Muscle layer of duodenum (tissue), 2 donors: ENCODE measurements at regions not wholly inside any gene's neighbourhood (a gene's known extent, or its start where the extent isn't known, plus 50 kb on each side); places are given as distances from the start of the nearest gene placed in this dataset.
"Not testable (repeated sequence)": the region's sequence is repeated elsewhere in the genome, so short reads cannot be mapped to it uniquely, and the experiment has no call there.

Experiments used
- H3K27ac ChIP-seq: one replicate; pipeline ENCODE4 v1.7.0; 2013; ENCODE audit warnings: mild to moderate bottlenecking, low read length
- H3K27me3 ChIP-seq: one replicate; pipeline ENCODE4 v1.7.0; 2013; ENCODE audit warnings: low read depth, mild to moderate bottlenecking, control low read depth, low read length
- H3K36me3 ChIP-seq, 2 donors: one replicate each; pipeline ENCODE4 v1.7.0; 2013; ENCODE audit warnings: low read length in 2 of 2, control low read depth in 1 of 2, mild to moderate bottlenecking in 1 of 2; ENCODE audit not compliant: insufficient read depth in 2 of 2, control insufficient read depth in 1 of 2
- H3K4me1 ChIP-seq, 2 donors: one replicate each; pipeline ENCODE4 v1.7.0; 2013; ENCODE audit warnings: low read length in 2 of 2, mild to moderate bottlenecking in 2 of 2, control low read depth in 1 of 2, moderate library complexity in 1 of 2; ENCODE audit not compliant: insufficient read depth in 2 of 2, control insufficient read depth in 1 of 2
- H3K4me3 ChIP-seq, 2 donors: one replicate each; pipeline ENCODE4 v1.7.0; 2013; ENCODE audit warnings: low read length in 2 of 2, low read depth in 1 of 2, mild to moderate bottlenecking in 1 of 2
- H3K9me3 ChIP-seq, 2 donors: one replicate each; pipeline ENCODE4 v1.7.0; 2013; ENCODE audit warnings: low read length in 2 of 2, control low read depth in 1 of 2, mild to moderate bottlenecking in 1 of 2; ENCODE audit not compliant: control insufficient read depth in 1 of 2
- donor health status: healthy.

- H3K9me3 ChIP-seq: peaks cover 0 to 11% of the 10 kb centered on the region in 2 donors
- no peaks in the 10 kb centered on the region for H3K27me3 ChIP-seq
- H3K36me3 ChIP-seq: no peaks in the 10 kb centered on the region
- no peak overlapping the region for H3K4me3 ChIP-seq
- H3K4me1 ChIP-seq: no peaks in the 10 kb centered on the region
- H3K27ac ChIP-seq: no peak overlapping the region
Measured at GRCh38 chr19:28605501-28606268, 607.3 kb downstream of the UQCRFS1 start.

DNA sequence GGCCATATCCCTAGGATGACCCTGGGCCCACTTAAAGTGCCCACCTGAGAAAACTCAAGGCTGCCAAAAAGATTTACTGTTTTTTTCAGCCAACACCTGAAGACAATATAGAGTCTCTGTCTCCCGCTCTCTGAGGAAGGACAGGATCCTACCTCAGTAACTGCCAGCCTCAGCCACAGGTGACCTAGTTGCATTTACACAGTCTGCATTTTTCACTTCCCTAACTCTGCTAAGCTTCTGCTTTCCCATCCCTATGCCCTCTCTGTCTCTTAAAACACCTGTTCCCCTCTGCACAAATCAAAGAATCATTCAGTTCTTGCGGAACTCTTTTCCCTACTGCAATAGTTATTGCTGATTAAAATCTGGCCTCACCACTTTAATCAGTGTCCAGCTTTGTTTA lies 609.5 kb downstream of the UQCRFS1 start:
- Histone ChIP-seq H3K36me3 (no peaks in the 10 kb centered on the region), H3K4me1 (no peaks in the 10 kb centered on the region), H3K27ac (no peak overlapping the region), H3K27me3 (no peaks in the 10 kb centered on the region), H3K4me3 (no peak overlapping the region), H3K9me3 (peaks cover 0 to 11% of the 10 kb centered on the region in 2 donors)

DNA sequence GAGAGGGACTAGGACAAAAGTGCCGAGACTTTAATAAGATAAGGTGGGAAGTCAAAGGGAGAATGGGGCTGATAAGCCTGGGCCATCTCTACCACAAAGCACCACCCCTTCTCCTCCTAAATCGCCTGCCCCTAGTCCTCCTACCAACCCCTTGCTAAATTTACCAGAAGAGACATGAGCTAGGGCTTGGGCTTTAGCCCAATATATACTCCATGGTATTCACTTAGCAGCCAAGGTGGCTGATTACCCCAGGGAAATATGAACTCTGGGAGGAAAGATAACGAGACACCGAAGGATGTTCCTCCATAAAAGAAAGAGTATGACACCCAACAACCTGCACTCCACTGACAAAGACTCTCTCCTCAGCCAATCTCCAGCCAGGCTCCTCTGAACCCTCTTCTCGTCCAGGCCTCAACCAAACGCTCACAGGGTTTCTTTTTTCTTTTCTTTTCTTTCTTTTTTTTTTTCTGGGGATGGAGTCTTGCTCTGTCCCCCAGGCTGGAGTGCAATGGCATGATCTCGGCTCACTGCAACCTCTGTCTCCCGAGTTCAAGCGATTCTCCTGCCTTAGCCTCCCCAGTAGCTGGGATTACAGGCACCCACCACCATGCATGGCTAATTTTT lies 610.2 kb downstream of the UQCRFS1 start:
- Histone ChIP-seq H3K27me3 (no peaks in the 10 kb centered on the region), H3K27ac (no peak overlapping the region), H3K36me3 (no peaks in the 10 kb centered on the region), H3K9me3 (peaks cover 0 to 6% of the 10 kb centered on the region in 2 donors), H3K4me1 (no peaks in the 10 kb centered on the region), H3K4me3 (no peak overlapping the region)

DNA sequence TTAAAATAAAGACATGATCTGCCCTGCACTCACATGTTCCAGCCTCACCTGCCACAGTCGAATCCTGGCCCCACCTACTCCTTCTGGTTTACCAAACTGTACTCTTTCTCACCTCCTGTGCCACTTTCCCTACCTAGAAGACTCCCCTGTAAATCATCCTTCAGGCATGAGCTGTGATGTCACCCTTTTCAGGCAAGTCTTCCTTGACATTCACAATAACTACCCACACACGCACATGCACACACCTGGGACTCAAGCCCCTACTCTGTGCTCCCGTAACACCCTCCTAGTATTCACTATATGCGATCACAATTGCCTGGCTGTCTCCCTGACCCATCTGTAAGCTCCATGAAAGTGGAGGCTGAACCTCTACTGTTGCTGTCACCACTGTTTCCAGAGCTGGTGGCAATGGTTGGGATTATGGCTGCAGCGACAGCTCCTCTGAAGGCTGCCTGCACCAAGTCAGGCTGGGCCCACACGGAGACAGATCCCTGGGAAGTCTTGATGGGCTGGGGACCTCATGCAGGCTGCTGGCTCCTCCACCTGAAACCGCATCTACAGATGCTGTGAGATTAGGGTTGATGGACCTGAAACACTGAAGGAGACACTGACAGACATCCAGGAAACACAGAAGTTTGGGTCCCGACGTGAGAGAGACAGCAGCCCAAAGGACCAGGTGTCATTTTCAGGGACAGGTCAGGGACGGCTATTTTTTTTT lies 611.1 kb downstream of the UQCRFS1 start:
- Histone ChIP-seq H3K4me1 (no peaks in the 10 kb centered on the region), H3K27me3 (no peaks in the 10 kb centered on the region), H3K9me3 (peaks cover 0 to 3% of the 10 kb centered on the region in 2 donors), H3K27ac (no peak overlapping the region), H3K36me3 (no peaks in the 10 kb centered on the region), H3K4me3 (no peak overlapping the region)

DNA sequence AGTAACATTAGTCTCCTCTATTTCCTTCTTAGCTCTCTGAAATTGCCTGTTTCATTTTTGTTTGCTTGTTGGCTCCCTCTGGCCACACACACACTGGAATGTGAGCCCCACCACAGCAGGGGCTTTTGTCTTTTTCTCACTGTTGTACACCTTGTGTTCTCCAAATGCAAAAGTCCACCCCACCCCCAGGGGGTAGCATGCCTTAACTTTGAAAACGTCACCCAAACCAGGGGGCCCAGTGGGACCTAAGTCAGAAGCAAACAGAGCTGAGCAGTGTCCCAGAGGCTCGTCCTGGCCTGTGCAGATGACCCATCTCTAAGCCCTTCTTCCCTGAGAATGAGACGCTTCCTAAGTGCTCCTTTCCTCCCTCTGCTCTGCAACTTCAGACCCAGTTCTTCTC lies 614.1 kb downstream of the UQCRFS1 start:
- H3K4me1 ChIP-seq: no peaks in the 10 kb centered on the region
- H3K27ac ChIP-seq: no peak overlapping the region
- H3K9me3 ChIP-seq: no peaks in the 10 kb centered on the region
- no peaks in the 10 kb centered on the region for H3K36me3 ChIP-seq
- H3K4me3 ChIP-seq: no peak overlapping the region
- no peaks in the 10 kb centered on the region for H3K27me3 ChIP-seq

- Histone ChIP-seq H3K4me3 (no peak overlapping the region), H3K27me3 (no peaks in the 10 kb centered on the region), H3K36me3 (no peaks in the 10 kb centered on the region), H3K27ac (no peak overlapping the region), H3K4me1 (no peaks in the 10 kb centered on the region), H3K9me3 (no peaks in the 10 kb centered on the region)
Measured at GRCh38 chr19:28596561-28597071, 616.3 kb downstream of the UQCRFS1 start.

GRCh38 chr19:28595722-28596480 lies 617.0 kb downstream of the UQCRFS1 start:
- Histone ChIP-seq H3K4me1 (no peaks in the 10 kb centered on the region), H3K9me3 (no peaks in the 10 kb centered on the region), H3K36me3 (no peaks in the 10 kb centered on the region), H3K27ac (no peak overlapping the region), H3K27me3 (no peaks in the 10 kb centered on the region), H3K4me3 (no peak overlapping the region)

GRCh38 chr19:28594737-28595136 lies 618.2 kb downstream of the UQCRFS1 start:
- H3K27ac ChIP-seq: no peak overlapping the region
- H3K4me1 ChIP-seq: no peaks in the 10 kb centered on the region
- H3K27me3 ChIP-seq: no peaks in the 10 kb centered on the region
- H3K36me3 ChIP-seq: no peaks in the 10 kb centered on the region
- H3K4me3 ChIP-seq: no peak overlapping the region
- no peaks in the 10 kb centered on the region for H3K9me3 ChIP-seq

GRCh38 chr19:28589991-28590411 lies 623.0 kb downstream of the UQCRFS1 start:
- not testable (repeated sequence) for H3K27ac ChIP-seq, H3K4me3 ChIP-seq, H3K9me3 ChIP-seq, H3K4me1 ChIP-seq, H3K27me3 ChIP-seq, H3K36me3 ChIP-seq

DNA sequence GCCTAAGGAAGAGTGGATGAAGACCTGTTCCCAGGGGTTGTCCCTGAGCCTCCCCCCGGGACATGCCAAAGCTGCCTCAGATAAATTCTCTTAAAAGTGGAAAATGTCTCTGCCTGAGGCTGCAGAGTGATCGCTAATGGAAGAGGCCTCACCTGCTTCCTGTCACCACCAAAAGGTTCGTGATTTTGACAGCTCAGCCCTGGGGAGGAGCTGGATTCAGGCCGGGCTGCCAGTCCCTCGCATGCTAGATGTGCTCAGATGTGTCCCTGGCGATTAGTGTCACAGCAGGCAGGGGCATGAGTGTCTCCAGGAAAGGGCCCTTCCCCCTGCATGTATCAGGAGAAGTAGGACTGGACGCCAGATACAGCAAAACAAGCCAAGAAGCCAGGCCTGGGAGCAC lies 626.5 kb downstream of the UQCRFS1 start:
- Histone ChIP-seq H3K9me3 (no peaks in the 10 kb centered on the region), H3K36me3 (no peaks in the 10 kb centered on the region), H3K4me1 (no peaks in the 10 kb centered on the region), H3K4me3 (no peak overlapping the region), H3K27ac (no peak overlapping the region), H3K27me3 (no peaks in the 10 kb centered on the region)

GRCh38 chr19:28585796-28586195 lies 627.2 kb downstream of the UQCRFS1 start:
- H3K27me3 ChIP-seq: no peaks in the 10 kb centered on the region
- H3K9me3 ChIP-seq: no peaks in the 10 kb centered on the region
- no peaks in the 10 kb centered on the region for H3K4me1 ChIP-seq
- H3K4me3 ChIP-seq: no peak overlapping the region
- H3K27ac ChIP-seq: no peak overlapping the region
- no peaks in the 10 kb centered on the region for H3K36me3 ChIP-seq
